ENCODE measurements at regions not wholly inside any gene's neighbourhood (a gene's known extent, or its start where the extent isn't known, plus 50 kb on each side); places are given as distances from the start of the nearest gene placed in this dataset.

GRCh38 chr12:115820656-115821055 is 456.8 kb downstream of the MED13L start:
- ChIA-PET CTCF (ENCODE audit: partially characterized antibody) (interaction anchor here (1.0 to 1.6 kb wide), 4 partner anchors 9 to 97 kb away, joined by 3 to 5 read pairs (median 4); no protein-coding TSS in a partner anchor), POLR2A (ENCODE audit: partially characterized antibody) (no interaction called here)
- Histone ChIP-seq H3K9me3 (ENCODE audit: insufficient read depth in 2 of 2, low read depth in 1 of 2, low read length in 1 of 2) (peaks cover 5% of the 10 kb centered on the region in 2 experiments; a peak in 2 of 4 replicates), H4K8ac (ENCODE audit: extremely low read depth, insufficient read depth, low read length) (no peak overlapping the region), H3K79me1 (ENCODE audit: low read depth, low read length) (no peaks in the 10 kb centered on the region), H2BK15ac (ENCODE audit: low read length) (no peak overlapping the region), H4K5ac (ENCODE audit: insufficient read length, low read depth, low read length) (no peak overlapping the region), H2BK120ac (replicated peaks; ENCODE audit: low read depth, low read length) (no peak overlapping the region), H2AFZ (ENCODE audit: low read length) (no peak overlapping the region), H3K4me2 (ENCODE audit: insufficient read depth in 1 of 2, low read depth in 2 of 2, low read length in 2 of 2) (no peak overlapping the region), H3K4ac (replicated peaks; ENCODE audit: insufficient read length, low read depth, low read length) (no peak overlapping the region), H3K23ac (ENCODE audit: insufficient read length) (no peak overlapping the region), H3K27me3 (replicated peaks in 1 of 4; ENCODE audit: control insufficient read depth in 3 of 4, extremely low read depth in 1 of 4, insufficient read depth in 3 of 4, low read length in 3 of 4) (no peaks in the 10 kb centered on the region), H2BK20ac (ENCODE audit: low read length) (no peak overlapping the region), H2AK5ac (ENCODE audit: low read depth, low read length) (no peak overlapping the region), H3K56ac (replicated peaks; ENCODE audit: insufficient read length, low read depth, low read length) (no peak overlapping the region), H3K18ac (ENCODE audit: extremely low read depth, low read length) (no peak overlapping the region), H3K14ac (ENCODE audit: insufficient read length) (no peak overlapping the region), H2BK5ac (ENCODE audit: low read depth, low read length) (no peak overlapping the region), H3K23me2 (ENCODE audit: low read depth, low read length) (peaks cover 2% of the 10 kb centered on the region; the same call in 1 of the 2 replicates), H3K27ac (ENCODE audit: low read depth, low read length) (no peak overlapping the region), H2BK12ac (ENCODE audit: low read depth, low read length) (no peak overlapping the region), H4K91ac (replicated peaks; ENCODE audit: insufficient read length, low read length) (no peak overlapping the region), H3K79me2 (ENCODE audit: control insufficient read depth in 1 of 2, insufficient read depth in 2 of 2, low read length in 2 of 2) (no peaks in the 10 kb centered on the region), H3K4me1 (replicated peaks in 1 of 4; ENCODE audit: control insufficient read depth in 3 of 4, insufficient read depth in 4 of 4, low read length in 3 of 4) (no peaks in the 10 kb centered on the region), H3K4me3 (ENCODE audit: extremely low read depth in 1 of 4, insufficient read depth in 2 of 4, low read depth in 3 of 4, low read length in 4 of 4) (no peak overlapping the region), H3K9ac (replicated peaks in 1 of 4; ENCODE audit: extremely low read depth in 1 of 4, low read depth in 3 of 4, low read length in 3 of 4) (no peak overlapping the region), H4K20me1 (replicated peaks in 1 of 2; ENCODE audit: control insufficient read depth in 1 of 2, insufficient read depth in 2 of 2, low read length in 2 of 2) (no peaks in the 10 kb centered on the region), H3K36me3 (ENCODE audit: control insufficient read depth in 2 of 4, insufficient read depth in 4 of 4, low read length in 3 of 4) (no peaks in the 10 kb centered on the region)
- TF ChIP-seq BRCA1 (IDR thresholded peaks at IDR 0.05; ENCODE audit: low read depth, low read length) (no peak), TBP (IDR thresholded peaks at IDR 0.05; ENCODE audit: low read depth, low read length) (no peak), MAFK (IDR thresholded peaks at IDR 0.05; ENCODE audit: low read depth, low read length) (no peak), EZH2 (IDR thresholded peaks at IDR 0.05; ENCODE audit: low read depth, low read length, severe bottlenecking) (no peak), GTF2F1 (IDR thresholded peaks at IDR 0.05; ENCODE audit: borderline replicate concordance, low read depth, low read length) (no peak)
- WGBS, 2 experiments (ENCODE audit: extremely low coverage in 1 of 2, insufficient coverage in 1 of 2, insufficient read length in 1 of 2, insufficient replicate concordance in 2 of 2, low coverage in 1 of 2, low lambda C conversion rate in 2 of 2, missing lambda C conversion rate in 1 of 2), result 81% methylated on average over 3 of the region's 3 CpGs; no CpG with 5 or more reads in 1 of the 2 experiments
- FAIRE-seq (no peak), DNase-seq (ENCODE audit: low read depth in 1 of 2, low spot score in 2 of 2) (no peak)

All from H1 (cell line).